Hepatocyte (in vitro differentiated cells): ENCODE measurements at regions not wholly inside any gene's neighbourhood (a gene's known extent, or its start where the extent isn't known, plus 50 kb on each side); places are given as distances from the start of the nearest gene placed in this dataset.
A peak's percentile ranks its signal among the peaks of the same experiment; 100 is the strongest.

Source experiments
- DNase-seq: peaks from one replicate; pipeline ENCODE4 v3.0.0-alpha.2; 2016; ENCODE audit warnings: low spot score
- H2AFZ ChIP-seq: fragments of 200-600 bp; sonication (generic); 2 replicates; pipeline ENCODE4 v1.6.0; 2016; ENCODE audit warnings: antibody characterized with exemption, mild to moderate bottlenecking
- H3K27ac ChIP-seq: fragments of 200-600 bp; sonication (generic); 2 replicates; pipeline ENCODE4 v1.5.1; 2016; ENCODE audit warnings: mild to moderate bottlenecking
- H3K27me3 ChIP-seq: fragments of 200-600 bp; sonication (generic); 2 replicates; pipeline ENCODE4 v1.6.1; 2016
- H3K36me3 ChIP-seq: fragments of 200-600 bp; sonication (generic); replicated peaks from 2 replicates; pipeline ENCODE4 v1.5.1; 2016; ENCODE audit warnings: low read depth; ENCODE audit not compliant: insufficient read depth
- H3K4me1 ChIP-seq: fragments of 200-600 bp; sonication (generic); 2 replicates; pipeline ENCODE4 v1.5.1; 2016; ENCODE audit warnings: mild to moderate bottlenecking, moderate library complexity; ENCODE audit not compliant: insufficient read depth
- H3K4me2 ChIP-seq: fragments of 200-600 bp; sonication (generic); 2 replicates; pipeline ENCODE4 v1.6.0; 2016
- H3K4me3 ChIP-seq: fragments of 200-600 bp; sonication (generic); 2 replicates; pipeline ENCODE4 v1.5.1; 2016; ENCODE audit warnings: mild to moderate bottlenecking
- H3K79me2 ChIP-seq: fragments of 200-600 bp; sonication (generic); 2 replicates; pipeline ENCODE4 v1.6.0; 2017; ENCODE audit warnings: mild to moderate bottlenecking
- H3K9me2 ChIP-seq: fragments of 200-600 bp; sonication (generic); replicated peaks from 2 replicates; pipeline ENCODE4 v1.6.0; 2017; ENCODE audit warnings: mild to moderate bottlenecking; ENCODE audit not compliant: insufficient read depth
- H3K9me3 ChIP-seq: fragments of 200-600 bp; sonication (generic); 2 replicates; pipeline ENCODE4 v1.5.1; 2016; ENCODE audit warnings: low read depth, mild to moderate bottlenecking
- H4K20me1 ChIP-seq: fragments of 200-600 bp; sonication (generic); 2 replicates; pipeline ENCODE4 v1.6.0; 2016; ENCODE audit warnings: mild to moderate bottlenecking; ENCODE audit not compliant: insufficient read depth, poor library complexity, severe bottlenecking
- CTCF ChIP-seq: fragments of 200-600 bp; sonication (generic); IDR thresholded peaks from 2 replicates; pipeline ENCODE4 v1.5.1; 2016; ENCODE audit warnings: antibody characterized with exemption, mild to moderate bottlenecking; ENCODE audit not compliant: poor library complexity
- EZH2 ChIP-seq: fragments of 200-600 bp; sonication (generic); IDR thresholded peaks from 2 replicates; pipeline ENCODE4 v1.6.1; 2016; ENCODE audit warnings: antibody characterized with exemption, mild to moderate bottlenecking, borderline replicate concordance
- EZH2phosphoT487 ChIP-seq: fragments of 200-600 bp; sonication (generic); IDR thresholded peaks from one replicate; pipeline ENCODE4 v1.6.1; 2018; ENCODE audit warnings: antibody characterized with exemption, mild to moderate bottlenecking, low read depth, moderate library complexity; ENCODE audit not compliant: unreplicated experiment, severe bottlenecking
- WGBS: methylation state at CpG from one replicate; pipeline ENCODE4 v1.1.6; 2016; ENCODE audit warnings: low lambda C conversion rate; ENCODE audit errors: missing lambda C conversion rate; 5-methylcytosine and 5-hydroxymethylcytosine counted together

- Histone ChIP-seq H3K4me1 (peaks cover 3% of the 10 kb centered on the region), H3K79me2 (no peaks in the 10 kb centered on the region), H3K27me3 (no peaks in the 10 kb centered on the region), H3K9me2 (no peaks in the 10 kb centered on the region), H2AFZ (no peak overlapping the region), H3K4me3 (no peak overlapping the region), H4K20me1 (no peaks in the 10 kb centered on the region), H3K4me2 (no peak overlapping the region), H3K27ac (no peak overlapping the region), H3K9me3 (no peaks in the 10 kb centered on the region), H3K36me3 (no peaks in the 10 kb centered on the region)
- DNase-seq = no peak
- TF ChIP-seq EZH2phosphoT487 = no peak
- TF ChIP-seq CTCF = no peak
- no peak for TF ChIP-seq EZH2
These were observed 262.5 kb downstream of the NPR3 start for GRCh38 chr5:32973646-32974045.

DNA sequence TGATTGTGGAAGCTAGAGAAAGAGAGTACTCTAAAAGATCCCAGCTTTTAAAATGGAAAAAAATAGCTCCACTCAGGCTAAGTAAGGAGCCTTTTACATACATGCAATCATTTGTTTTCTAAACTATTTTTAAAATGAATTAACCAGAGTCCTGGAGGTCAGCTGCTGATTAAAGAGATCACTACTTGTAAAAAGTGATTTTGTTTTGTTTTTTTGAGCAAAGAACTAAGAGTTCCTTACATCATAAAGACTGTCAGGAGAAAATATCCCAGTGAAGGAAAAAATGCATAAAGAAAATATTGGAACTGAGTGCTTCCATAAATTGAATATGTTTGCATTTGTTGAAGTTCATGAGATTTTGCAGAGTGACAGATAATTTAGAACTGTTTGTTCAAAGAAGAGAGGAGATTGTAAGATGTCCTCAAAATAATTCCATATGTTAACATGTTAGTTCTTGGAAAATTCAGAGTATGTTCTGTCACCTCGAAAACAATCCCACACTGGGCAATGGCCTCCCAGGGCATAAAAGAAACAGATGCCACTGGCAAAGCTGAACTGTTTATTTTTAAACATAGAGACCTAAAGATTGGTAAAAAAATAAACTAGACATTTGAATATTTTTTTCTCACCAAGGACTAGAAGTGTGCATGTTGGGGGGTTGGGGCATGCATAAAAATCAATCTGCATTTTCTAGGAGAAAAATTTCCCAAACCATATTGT is 264.7 kb downstream of the NPR3 start:
- H3K9me3 ChIP-seq = no peaks in the 10 kb centered on the region
- H3K36me3 ChIP-seq = no peaks in the 10 kb centered on the region
- H3K4me3 ChIP-seq = no peak overlapping the region
- TF ChIP-seq EZH2phosphoT487 (no peak), EZH2 (no peak), CTCF (no peak)
- H3K4me2 ChIP-seq = peak overlapping the region; percentile 31
- H3K27me3 ChIP-seq = no peaks in the 10 kb centered on the region
- no peak for DNase-seq
- H4K20me1 ChIP-seq = no peaks in the 10 kb centered on the region
- peaks cover 3% of the 10 kb centered on the region for H3K4me1 ChIP-seq
- H3K79me2 ChIP-seq = no peaks in the 10 kb centered on the region
- no peak overlapping the region for H2AFZ ChIP-seq
- no peak overlapping the region for H3K27ac ChIP-seq
- 57% methylated on average over 1 of the region's 1 CpG for WGBS
- no peaks in the 10 kb centered on the region for H3K9me2 ChIP-seq

DNA sequence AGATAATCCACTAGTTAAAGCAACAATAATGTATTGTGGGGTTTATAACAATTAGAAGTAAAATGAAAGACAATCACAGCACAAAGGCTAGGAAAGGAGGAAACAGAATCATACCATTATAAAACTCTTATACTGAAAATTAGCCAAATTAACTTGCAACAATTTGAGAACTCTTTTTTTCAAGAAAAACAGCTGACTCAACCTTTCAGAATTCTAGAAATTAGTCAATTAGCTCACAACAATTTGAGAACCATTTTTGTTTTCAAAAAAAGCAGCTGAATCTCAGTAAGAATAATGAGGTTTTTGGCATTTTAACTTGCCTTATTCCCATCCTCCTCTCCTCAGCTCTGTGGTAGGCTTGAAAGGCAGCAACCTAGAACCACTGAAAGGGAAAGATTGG is 269.9 kb downstream of the NPR3 start:
- H2AFZ ChIP-seq = no peak overlapping the region
- H3K4me1 ChIP-seq = no peaks in the 10 kb centered on the region
- H3K36me3 ChIP-seq = no peaks in the 10 kb centered on the region
- DNase-seq = no peak
- no peaks in the 10 kb centered on the region for H3K9me2 ChIP-seq
- no peaks in the 10 kb centered on the region for H3K79me2 ChIP-seq
- no peaks in the 10 kb centered on the region for H3K27me3 ChIP-seq
- TF ChIP-seq EZH2phosphoT487 (no peak), CTCF (no peak), EZH2 (no peak)
- H3K27ac ChIP-seq = no peak overlapping the region
- no peak overlapping the region for H3K4me2 ChIP-seq
- no peak overlapping the region for H3K4me3 ChIP-seq
- no peaks in the 10 kb centered on the region for H4K20me1 ChIP-seq
- no peaks in the 10 kb centered on the region for H3K9me3 ChIP-seq
